ENCODE measurements at regions not wholly inside any gene's neighbourhood (a gene's known extent, or its start where the extent isn't known, plus 50 kb on each side); places are given as distances from the start of the nearest gene placed in this dataset.
A peak's percentile ranks its signal among the peaks of the same experiment; 100 is the strongest.
"Not testable (repeated sequence)": the region's sequence is repeated elsewhere in the genome, so short reads cannot be mapped to it uniquely, and the experiment has no call there.

DNA sequence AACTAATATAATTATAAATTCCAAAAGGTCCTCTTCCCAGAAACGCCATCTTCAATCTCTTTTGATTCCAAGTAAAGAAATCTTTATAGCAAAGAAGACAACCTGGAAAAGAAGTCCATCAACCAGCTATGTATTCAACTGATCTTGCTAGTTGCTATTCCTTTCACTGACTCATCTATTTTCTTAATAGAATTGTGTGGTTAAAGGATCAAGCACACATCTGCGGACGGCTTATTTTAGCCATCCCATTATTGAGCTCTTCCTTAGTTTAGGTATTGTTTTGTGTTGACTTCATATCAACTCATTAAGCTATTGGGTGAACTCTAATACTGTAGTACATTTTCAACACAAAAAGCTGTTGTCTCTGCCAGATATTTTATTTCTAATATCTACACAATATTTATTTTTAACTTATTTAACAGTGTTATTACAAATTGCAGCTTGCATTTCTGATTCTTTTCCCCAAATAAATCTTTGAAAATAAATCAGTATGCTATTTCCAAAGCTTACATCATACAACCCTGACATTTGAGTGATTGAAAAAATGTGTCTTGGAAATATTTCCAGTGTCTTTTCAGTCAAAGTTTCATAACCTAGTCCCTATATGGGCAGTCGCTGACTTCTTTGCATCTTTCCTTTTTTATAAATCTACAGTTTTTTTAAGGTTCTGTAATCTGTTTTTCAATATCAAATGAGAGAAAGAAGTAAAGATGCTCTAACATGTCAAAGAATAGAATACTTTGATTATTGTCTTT is 158.8 kb upstream of the SPRY2 start:
- 85% methylated on average over 4 of the region's 4 CpGs for WGBS
- no peak overlapping the region for H3K4me3 ChIP-seq (ENCODE audit: low read depth, low read length)
- DNase-seq (ENCODE audit: extremely low spot score): no peak
- H3K4me1 ChIP-seq (ENCODE audit: insufficient read depth): no peaks in the 10 kb centered on the region
- H3K36me3 ChIP-seq (ENCODE audit: insufficient read depth): no peaks in the 10 kb centered on the region
- no peak overlapping the region for H3K27ac ChIP-seq (ENCODE audit: low read depth)

DNA sequence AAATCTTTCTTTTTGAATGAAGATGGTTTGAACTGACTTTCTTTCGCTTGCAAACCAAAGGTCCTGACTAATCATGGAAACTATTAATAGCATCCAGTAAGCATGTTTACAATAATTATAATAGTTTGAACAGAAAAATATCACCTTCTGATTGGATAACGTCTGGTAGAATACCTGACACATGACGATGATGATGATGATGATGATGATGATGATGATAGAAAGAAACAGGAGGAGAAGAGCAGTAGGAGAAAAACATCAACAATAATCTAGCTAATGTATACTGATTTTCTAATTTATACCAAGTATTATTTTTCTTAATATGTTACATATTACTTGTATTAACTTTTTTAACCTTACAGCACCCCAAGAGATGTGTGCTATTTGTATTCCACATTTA is 157.5 kb upstream of the SPRY2 start:
- 86% methylated on average over 3 of the region's 3 CpGs for WGBS
- Histone ChIP-seq H3K27ac (ENCODE audit: low read depth) (no peak overlapping the region), H3K4me1 (ENCODE audit: insufficient read depth) (no peaks in the 10 kb centered on the region), H3K4me3 (ENCODE audit: low read depth, low read length) (no peak overlapping the region), H3K36me3 (ENCODE audit: insufficient read depth) (no peaks in the 10 kb centered on the region)
- no peak for DNase-seq (ENCODE audit: extremely low spot score)

DNA sequence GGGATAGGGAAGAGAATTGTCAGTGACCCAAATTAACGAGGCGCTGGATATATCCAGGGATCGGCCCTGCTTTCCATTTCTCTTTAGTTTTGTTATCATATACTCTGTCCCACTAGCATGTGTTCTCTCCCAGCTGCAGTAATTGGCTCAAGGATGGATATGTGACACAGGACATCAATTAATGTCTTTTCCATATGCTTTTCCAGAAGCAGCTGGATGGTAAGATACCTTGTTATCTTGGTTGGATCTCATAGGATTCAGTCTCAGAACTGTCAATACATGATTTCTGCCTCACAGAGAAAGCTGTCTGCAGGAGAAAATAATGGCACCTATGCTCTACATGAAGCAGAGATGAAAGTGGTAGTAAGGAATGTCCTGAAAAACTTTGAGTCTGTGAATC is 157.1 kb upstream of the SPRY2 start:
- no peak overlapping the region for H3K27ac ChIP-seq (ENCODE audit: low read depth)

DNA sequence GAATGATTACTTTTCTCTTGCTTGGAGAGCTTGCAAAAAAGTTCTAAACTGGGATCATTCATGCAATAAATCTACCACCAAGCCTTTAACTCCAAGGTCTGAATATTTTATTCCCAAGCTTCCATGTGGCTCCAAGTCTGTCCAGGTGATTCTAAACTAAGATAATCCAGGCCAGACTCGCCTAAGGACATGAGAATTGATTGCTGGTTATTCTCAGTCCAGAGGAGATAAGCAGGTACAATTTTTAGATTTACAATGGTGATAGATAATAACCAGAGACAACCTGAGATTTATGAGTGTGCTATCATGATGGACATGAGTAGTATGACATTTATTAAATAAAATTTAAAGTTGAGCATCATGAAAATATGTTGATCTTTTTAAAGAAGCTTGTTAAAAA is 156.5 kb upstream of the SPRY2 start:
- no peak for DNase-seq (ENCODE audit: extremely low spot score)
- Histone ChIP-seq H3K36me3 (ENCODE audit: insufficient read depth) (no peaks in the 10 kb centered on the region), H3K4me1 (ENCODE audit: insufficient read depth) (no peaks in the 10 kb centered on the region), H3K4me3 (ENCODE audit: low read depth, low read length) (no peak overlapping the region), H3K27ac (ENCODE audit: low read depth) (no peak overlapping the region)
- WGBS: 51% methylated on average over 1 of the region's 1 CpG

More for the DNA sequence above, 157.1 kb upstream of the SPRY2 start:
- Histone ChIP-seq H3K4me1 (ENCODE audit: insufficient read depth) (no peaks in the 10 kb centered on the region), H3K4me3 (ENCODE audit: low read depth, low read length) (no peak overlapping the region), H3K36me3 (ENCODE audit: insufficient read depth) (no peaks in the 10 kb centered on the region)
- no peak for DNase-seq (ENCODE audit: extremely low spot score)
- 75% methylated on average over 3 of the region's 3 CpGs for WGBS

DNA sequence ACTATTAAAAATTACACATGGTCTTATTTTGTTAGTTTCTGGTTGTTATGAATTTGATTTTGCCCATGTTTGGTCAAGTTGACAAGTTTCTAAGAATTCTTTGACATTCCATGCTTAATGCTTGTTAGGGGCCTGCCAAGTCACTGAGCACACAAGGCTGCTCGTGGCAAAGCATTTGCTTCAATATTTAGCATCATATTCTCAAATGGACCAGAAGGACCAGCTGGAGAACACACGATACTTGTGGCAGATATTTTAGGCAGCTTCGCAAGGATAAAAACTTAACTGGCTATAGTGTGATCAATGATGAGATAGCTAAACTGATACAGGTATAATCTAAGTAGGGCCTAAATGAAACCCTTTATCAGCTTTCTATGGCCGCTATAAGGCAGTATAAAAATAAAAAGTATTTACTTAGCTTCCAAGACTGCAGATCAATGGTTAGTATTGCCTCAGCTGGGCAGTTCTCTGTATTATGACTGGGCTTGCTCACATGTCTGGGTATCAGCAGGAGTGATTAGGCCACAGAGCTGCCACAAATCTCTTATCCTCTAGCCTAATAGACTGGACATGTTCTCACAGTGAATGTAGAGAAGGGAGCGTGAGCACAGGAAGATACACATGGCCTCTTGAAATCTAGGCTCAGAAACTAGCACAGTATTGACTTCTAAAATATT is 155.9 kb upstream of the SPRY2 start:
- 66% methylated on average over 5 of the region's 5 CpGs for WGBS
- Histone ChIP-seq H3K36me3 (ENCODE audit: insufficient read depth) (no peaks in the 10 kb centered on the region), H3K27ac (ENCODE audit: low read depth) (no peak overlapping the region), H3K4me1 (ENCODE audit: insufficient read depth) (no peaks in the 10 kb centered on the region), H3K4me3 (ENCODE audit: low read depth, low read length) (no peak overlapping the region)
- no peak for DNase-seq (ENCODE audit: extremely low spot score)

DNA sequence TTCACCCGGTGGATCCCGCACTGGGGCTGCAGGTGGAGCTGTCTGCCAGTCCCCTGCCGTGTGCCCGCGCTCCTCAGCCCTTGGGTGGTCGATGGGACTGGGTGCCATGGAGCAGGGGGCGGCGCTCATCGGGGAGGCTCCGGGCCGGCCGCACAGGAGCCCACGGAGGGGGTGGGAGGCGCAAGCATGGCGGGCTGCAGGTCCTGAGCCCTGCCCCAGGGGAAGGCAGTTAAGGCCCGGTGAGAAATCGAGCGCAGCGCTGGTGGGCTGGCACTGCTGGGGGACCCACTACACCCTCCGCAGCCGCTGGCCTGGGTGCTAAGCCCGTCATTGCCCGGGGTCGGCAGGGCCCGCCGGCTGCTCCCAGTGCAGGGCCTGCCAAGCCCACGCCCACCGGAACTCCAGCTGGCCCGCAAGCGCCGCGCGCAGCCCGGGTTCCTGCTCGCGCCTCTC is 149.6 kb upstream of the SPRY2 start:
- H3K27ac ChIP-seq (ENCODE audit: low read depth); H3K36me3 ChIP-seq (ENCODE audit: insufficient read depth); H3K4me3 ChIP-seq (ENCODE audit: low read depth, low read length); DNase-seq (ENCODE audit: extremely low spot score); H3K4me1 ChIP-seq (ENCODE audit: insufficient read depth): not testable (repeated sequence)
- 93% methylated on average over 36 of the region's 36 CpGs for WGBS

DNA sequence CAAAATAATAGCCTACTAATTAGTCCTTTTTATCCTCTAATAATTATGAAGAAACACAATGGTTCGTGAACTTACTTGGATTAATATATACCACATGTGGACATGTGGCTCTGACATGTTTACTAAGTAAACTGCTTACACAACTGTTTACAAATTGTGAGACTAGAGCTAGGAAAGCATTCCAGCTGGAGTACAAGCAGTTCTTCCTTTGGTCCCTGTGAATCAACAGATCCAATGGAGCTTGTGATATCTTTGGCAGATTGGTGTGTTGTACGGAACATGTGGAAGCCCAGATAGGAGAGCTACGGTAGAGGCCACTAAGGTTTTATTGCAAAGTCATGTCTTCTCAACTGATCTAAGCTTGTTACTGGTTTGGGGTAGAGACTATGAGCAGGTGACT is 145.5 kb upstream of the SPRY2 start:
- Histone ChIP-seq H3K27ac (ENCODE audit: low read depth) (no peak overlapping the region), H3K36me3 (ENCODE audit: insufficient read depth) (no peaks in the 10 kb centered on the region), H3K4me3 (ENCODE audit: low read depth, low read length) (no peak overlapping the region), H3K4me1 (ENCODE audit: insufficient read depth) (no peaks in the 10 kb centered on the region)
- no peak for DNase-seq (ENCODE audit: extremely low spot score)
- 54% methylated on average over 3 of the region's 3 CpGs for WGBS

DNA sequence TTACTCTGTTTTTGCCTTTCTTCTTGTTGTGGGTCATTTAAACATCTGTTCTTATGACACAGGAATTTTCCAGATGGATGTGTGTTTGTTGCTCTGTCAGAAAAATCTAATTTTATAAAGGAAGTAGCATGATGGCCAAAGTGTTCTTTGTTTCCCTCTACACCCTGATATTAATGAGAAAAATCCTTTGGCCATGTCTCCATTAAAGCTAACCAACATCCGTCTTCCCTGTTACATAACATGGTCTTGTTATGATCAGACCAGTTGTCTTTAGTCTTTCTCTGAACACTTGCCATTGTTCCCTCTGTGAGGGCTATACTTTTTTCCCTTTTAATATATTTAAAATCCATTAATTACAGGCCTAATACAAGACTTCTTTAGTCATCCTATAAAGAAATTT is 142.2 kb upstream of the SPRY2 start:
- H3K4me1 ChIP-seq (ENCODE audit: insufficient read depth): no peaks in the 10 kb centered on the region
- no peak overlapping the region for H3K27ac ChIP-seq (ENCODE audit: low read depth)
- 71% methylated on average over 1 of the region's 1 CpG for WGBS
- DNase-seq (ENCODE audit: extremely low spot score): no peak
- no peaks in the 10 kb centered on the region for H3K36me3 ChIP-seq (ENCODE audit: insufficient read depth)
- no peak overlapping the region for H3K4me3 ChIP-seq (ENCODE audit: low read depth, low read length)

DNA sequence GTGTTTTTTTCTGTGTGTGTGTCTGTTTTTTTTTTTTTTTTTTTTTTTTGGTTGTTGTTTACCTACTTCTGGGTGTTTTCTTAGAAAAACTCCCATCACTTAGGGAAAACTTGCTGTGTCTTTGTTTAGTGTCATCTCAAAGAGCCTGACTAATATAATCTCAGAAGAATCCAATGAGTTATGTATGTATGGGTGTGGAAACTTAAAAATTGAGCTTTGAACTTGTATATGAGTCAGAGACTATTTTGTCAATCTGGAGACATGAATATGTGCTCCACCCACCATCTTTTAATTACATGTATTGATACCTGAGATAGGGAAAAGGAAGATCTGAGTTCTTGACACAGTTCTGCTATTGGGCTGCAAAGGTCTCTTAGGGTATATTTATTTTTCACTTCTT is 140.7 kb upstream of the SPRY2 start:
- DNase-seq (ENCODE audit: extremely low spot score): no peak
- H3K4me1 ChIP-seq (ENCODE audit: insufficient read depth): no peaks in the 10 kb centered on the region
- H3K4me3 ChIP-seq (ENCODE audit: low read depth, low read length): no peak overlapping the region
- no peaks in the 10 kb centered on the region for H3K36me3 ChIP-seq (ENCODE audit: insufficient read depth)
- H3K27ac ChIP-seq (ENCODE audit: low read depth): no peak overlapping the region

DNA sequence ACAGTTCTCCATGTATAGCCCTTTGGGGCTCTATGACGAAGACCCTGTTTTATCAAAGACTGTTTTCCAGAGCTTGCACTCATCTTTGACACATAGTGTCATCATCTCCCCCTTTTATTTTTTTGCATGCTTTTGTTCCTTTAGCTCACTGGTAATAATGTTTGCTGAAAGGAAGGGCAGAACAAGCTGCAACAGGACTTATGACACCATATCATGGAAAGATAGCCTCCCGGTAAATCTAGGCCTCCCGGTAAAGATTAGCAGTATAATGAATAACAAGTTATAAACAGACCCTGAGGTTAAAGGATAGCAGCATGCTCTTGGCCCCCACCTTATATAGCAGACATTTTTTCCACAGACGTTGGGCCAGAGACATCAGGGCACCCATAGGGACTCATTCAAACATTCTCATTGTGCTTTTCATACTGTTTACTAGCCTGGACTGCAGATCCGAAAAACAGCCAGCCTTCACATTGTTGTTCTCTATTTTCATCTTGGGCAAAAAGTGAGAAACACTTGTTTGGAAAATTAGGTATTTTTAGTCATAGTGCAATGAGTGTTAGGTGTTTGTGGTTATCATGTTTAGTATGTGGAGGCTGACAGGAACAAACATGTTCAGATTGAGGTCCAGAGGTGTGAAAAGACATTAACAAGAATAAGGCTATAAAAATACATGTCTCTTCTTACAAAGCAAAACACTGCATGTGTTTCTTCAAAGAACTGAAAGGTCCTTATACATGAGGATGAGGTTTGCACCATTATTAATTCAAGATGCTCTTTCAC is 136.9 kb upstream of the SPRY2 start:
- Histone ChIP-seq H3K27ac (ENCODE audit: low read depth) (no peak overlapping the region), H3K4me1 (ENCODE audit: insufficient read depth) (no peaks in the 10 kb centered on the region), H3K36me3 (ENCODE audit: insufficient read depth) (no peaks in the 10 kb centered on the region), H3K4me3 (ENCODE audit: low read depth, low read length) (no peak overlapping the region)
- DNase-seq (ENCODE audit: extremely low spot score): peak; percentile 14
- 52% methylated on average over 5 of the region's 5 CpGs for WGBS

DNA sequence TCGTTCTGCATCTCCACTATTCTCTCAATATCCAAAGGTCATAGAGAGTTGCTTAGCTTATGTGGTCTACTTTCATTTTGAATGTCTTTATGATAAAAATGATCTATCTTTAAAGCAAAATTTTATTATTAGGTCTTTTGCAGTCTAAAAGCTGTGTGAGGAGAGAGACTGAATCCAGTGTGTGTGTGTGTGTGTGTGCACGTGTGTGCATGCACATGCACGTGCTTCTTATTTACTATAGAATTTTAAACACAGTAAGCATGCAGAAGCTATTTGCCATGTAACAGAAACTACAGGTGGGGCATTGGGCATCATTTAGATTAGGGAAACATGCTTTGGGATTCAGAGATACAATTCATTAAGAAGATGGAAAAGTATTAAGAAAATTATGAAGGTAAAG is 136.0 kb upstream of the SPRY2 start:
- H3K4me1 ChIP-seq (ENCODE audit: insufficient read depth): no peaks in the 10 kb centered on the region
- 46% methylated on average over 3 of the region's 3 CpGs for WGBS
- no peaks in the 10 kb centered on the region for H3K36me3 ChIP-seq (ENCODE audit: insufficient read depth)
- DNase-seq (ENCODE audit: extremely low spot score): no peak
- no peak overlapping the region for H3K4me3 ChIP-seq (ENCODE audit: low read depth, low read length)
- H3K27ac ChIP-seq (ENCODE audit: low read depth): no peak overlapping the region

DNA sequence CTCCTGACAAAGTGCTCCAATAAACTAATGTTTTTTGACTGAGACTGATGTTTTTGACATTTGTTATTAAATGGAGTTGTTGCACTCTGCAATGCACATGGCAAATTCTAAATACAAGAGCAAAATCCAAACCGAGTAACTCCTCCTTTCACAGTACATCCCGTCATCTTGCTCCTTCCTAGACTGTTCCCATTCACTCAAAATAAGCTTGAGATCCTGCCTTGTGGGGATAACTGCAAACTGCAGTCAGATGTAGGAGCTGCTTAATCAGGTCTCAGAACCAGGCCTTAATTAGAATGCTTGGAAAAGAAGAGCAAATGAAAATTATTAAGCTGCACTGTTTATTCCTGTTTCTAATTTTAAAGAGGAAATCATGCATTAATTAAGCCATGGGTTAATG is 134.8 kb upstream of the SPRY2 start:
- WGBS: 86% methylated on average over 2 of the region's 2 CpGs
- no peak for DNase-seq (ENCODE audit: extremely low spot score)

DNA sequence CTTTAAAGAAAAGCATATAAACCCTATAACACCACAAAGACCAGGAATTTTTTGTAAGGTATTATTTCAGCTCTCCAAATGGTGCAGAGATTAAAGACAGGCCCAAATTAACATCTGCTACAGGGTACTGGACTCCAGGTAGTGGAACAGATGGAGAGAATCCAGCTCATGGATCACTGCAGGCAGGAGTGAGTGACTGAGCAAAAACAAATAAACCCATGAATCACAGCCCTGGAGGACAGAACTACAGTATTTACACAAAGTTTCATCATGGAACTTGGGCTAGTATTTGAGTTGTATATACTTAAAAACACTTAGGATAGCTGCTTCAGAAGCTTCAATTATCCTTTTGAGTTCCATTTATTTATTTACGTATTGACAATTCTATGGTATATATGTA is 132.8 kb upstream of the SPRY2 start:
- Histone ChIP-seq H3K4me3 (ENCODE audit: low read depth, low read length) (no peak overlapping the region), H3K36me3 (ENCODE audit: insufficient read depth) (no peaks in the 10 kb centered on the region), H3K27ac (ENCODE audit: low read depth) (no peak overlapping the region), H3K4me1 (ENCODE audit: insufficient read depth) (no peaks in the 10 kb centered on the region)
- no peak for DNase-seq (ENCODE audit: extremely low spot score)
- 96% methylated on average over 1 of the region's 1 CpG for WGBS

More for the DNA sequence above, 134.8 kb upstream of the SPRY2 start:
- Histone ChIP-seq H3K4me1 (ENCODE audit: insufficient read depth) (no peaks in the 10 kb centered on the region), H3K4me3 (ENCODE audit: low read depth, low read length) (no peak overlapping the region), H3K27ac (ENCODE audit: low read depth) (no peak overlapping the region), H3K36me3 (ENCODE audit: insufficient read depth) (no peaks in the 10 kb centered on the region)

DNA sequence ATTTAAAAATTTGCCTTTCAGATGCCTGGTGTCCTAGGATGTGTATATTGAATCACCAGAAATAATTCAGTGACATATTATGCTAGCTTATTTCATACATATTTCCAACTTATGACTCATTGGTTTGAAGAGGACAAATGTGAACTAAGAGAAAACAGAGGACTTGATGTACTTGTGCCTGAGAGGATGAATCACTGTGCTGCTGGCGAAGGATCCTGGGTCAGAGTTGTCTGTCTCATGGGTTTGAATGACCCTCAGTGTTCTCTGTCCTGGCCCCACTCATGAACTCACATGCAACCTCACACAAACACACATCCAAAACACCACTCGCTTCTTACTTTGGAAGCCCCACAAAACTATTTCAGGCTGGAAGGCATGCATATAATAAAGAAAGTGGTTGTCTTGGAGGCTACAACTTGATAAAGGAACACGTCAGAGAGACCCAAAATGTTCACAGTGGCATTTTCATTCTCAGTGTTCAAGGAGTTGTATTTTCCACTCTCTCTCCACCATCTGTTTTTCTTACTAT is 129.0 kb upstream of the SPRY2 start:
- Histone ChIP-seq H3K27ac (ENCODE audit: low read depth) (no peak overlapping the region), H3K4me1 (ENCODE audit: insufficient read depth) (no peaks in the 10 kb centered on the region), H3K4me3 (ENCODE audit: low read depth, low read length) (no peak overlapping the region), H3K36me3 (ENCODE audit: insufficient read depth) (no peaks in the 10 kb centered on the region)
- no peak for DNase-seq (ENCODE audit: extremely low spot score)
- 50% methylated on average over 3 of the region's 3 CpGs for WGBS
